VCaP (cell line): ENCODE measurements at regions not wholly inside any gene's neighbourhood (a gene's known extent, or its start where the extent isn't known, plus 50 kb on each side); places are given as distances from the start of the nearest gene placed in this dataset.

Experiments
- H3K27ac ChIP-seq: fragments of 450-650 bp; 2 replicates; pipeline ENCODE4 v1.5.1; 2017
- TF ChIP-seq, protein P1 (sequence below): fragments of 450-650 bp; conservative IDR thresholded peaks from 2 replicates; pipeline ENCODE4 v1.5.1; 2017; ENCODE audit warnings: mild to moderate bottlenecking, moderate library complexity

DNA sequence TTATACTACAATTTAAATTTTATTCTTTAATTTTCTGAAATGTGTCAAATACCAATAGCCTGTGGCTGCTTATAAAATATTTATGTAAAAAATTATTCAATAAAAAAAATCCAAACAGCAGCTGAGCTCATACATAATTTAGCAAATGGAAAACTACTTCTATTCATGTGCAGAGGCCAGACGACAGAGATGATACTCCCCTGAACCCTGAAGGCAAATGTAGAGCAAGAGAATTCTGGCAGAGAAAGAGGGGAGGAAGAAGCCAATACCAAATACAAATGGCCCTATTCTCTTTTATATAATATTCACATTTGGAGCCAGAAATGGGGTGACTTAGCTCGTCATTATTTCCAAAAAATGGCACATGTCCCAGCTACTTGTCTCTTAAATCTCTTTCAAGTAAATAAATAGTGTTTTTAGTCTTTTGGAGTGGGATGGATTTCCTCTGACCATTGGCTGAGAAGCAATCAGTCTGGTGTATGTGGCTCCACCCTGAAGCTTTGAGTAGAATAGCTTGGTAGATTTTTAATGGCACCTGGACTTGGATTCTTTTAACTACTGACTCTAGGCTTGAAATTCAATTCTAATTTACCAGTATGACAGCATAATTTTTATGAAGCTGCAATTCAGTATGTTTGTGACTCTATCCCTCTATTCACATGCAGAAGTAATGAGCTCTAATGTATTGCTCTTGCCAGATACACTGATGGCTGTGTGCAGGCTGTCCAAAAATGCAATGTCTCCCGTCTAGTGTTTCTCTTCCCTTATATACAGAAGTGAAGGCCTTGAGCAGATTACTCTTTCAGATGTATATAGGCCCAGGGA, 113.4 kb upstream of the SCAF11 start:
- no peak overlapping the region for H3K27ac ChIP-seq
- TF ChIP-seq, protein P1, sequence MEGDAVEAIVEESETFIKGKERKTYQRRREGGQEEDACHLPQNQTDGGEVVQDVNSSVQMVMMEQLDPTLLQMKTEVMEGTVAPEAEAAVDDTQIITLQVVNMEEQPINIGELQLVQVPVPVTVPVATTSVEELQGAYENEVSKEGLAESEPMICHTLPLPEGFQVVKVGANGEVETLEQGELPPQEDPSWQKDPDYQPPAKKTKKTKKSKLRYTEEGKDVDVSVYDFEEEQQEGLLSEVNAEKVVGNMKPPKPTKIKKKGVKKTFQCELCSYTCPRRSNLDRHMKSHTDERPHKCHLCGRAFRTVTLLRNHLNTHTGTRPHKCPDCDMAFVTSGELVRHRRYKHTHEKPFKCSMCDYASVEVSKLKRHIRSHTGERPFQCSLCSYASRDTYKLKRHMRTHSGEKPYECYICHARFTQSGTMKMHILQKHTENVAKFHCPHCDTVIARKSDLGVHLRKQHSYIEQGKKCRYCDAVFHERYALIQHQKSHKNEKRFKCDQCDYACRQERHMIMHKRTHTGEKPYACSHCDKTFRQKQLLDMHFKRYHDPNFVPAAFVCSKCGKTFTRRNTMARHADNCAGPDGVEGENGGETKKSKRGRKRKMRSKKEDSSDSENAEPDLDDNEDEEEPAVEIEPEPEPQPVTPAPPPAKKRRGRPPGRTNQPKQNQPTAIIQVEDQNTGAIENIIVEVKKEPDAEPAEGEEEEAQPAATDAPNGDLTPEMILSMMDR, result no peak

DNA sequence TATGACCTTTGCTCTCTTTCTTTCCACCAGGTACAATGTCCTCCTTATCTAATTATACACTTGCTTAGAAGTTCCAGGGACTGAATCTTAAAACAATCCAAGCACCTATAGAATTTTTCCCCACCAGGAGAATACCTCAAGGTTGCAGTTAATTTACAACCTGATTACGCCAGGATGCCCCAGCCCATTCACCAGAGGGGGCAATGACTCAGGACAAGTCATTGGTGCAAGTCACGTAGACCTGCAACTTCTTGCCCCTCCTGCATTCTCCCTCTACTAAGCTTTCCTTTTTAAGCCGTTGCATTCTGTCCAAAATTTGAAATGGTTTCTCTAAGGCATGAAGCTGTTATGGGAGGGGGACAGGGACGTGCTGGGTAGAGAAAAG, 111.1 kb upstream of the SCAF11 start:
- TF ChIP-seq, protein P1, result no peak
- H3K27ac ChIP-seq, result no peak overlapping the region

DNA sequence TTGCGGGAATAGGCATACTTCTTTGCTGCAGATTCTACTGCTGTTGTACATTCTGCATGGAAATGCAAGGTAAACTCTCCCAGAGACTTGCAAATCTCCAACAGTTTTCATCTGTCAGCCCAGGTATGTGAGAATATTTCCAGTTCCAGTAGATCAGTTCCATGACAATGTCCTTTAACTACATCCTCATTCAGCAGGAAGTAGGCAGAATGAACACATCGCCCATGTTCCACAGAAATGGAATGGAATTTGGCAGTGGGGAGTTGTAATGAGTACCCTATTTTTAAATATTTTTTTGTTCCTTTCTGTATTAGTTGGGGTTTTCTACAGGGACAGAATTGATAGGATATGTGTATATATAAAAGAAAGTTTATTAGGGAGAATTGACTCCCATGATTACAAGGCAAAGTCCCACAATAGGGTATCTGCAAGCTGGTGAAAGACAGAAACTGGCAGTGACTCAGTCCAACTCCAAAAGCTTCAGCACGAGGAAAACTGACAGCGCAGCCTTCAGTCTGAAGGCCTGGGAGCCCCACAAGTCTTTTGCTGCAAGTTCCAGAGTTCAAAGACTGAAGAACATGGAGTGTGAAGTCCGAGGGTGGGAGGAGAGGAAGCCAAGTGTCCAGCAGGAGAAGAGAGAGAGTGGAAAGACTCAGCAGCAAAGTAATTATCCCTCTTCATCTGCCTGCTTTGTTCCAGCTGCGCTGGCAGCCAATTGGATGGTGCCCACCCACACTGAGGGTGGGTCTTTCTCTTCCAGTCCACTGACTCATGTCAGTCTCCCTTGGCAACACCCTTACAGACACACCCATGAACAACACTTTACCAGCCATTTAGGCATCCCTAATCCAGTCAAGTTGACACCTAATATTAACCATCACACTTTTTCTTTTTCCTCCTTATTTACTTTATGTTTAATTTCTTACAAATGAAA, 110.4 kb upstream of the SCAF11 start:
- no peak overlapping the region for H3K27ac ChIP-seq

DNA sequence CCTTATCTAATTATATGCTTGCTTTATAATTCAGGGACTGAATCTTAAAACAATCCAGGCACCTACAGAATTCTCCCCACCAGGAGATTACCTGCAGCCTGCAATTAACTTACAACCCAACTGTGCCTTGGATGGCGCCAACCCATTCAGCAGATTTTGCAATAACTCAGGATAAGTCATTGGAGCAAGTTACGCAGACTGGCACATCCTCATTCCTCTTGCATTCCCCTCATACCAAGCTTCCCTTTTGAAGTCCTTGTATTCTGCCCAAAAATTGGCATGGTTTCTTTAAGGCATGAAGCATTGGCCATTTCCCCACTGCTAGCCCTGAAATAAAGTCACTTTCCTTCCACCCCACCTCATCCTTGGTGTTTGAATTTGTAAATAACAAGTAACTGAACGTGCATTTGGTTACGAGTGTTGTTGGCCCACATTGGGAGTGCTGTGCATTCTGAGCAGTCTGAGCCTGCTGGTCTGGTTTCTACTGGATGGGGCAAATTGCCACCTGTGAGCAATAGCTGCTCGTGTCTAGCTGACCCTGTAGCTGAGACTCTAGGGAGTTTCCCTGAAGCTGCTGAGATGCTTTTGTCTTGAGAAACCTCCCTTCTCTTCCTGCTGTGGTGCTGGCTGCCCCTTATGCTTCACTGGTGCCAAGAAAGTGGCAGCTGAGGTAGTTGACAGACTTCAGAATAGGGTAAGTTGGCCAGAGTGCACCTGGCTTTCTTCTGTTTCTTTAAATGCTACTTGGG, 99.2 kb upstream of the SCAF11 start:
- TF ChIP-seq, protein P1, result no peak
- no peak overlapping the region for H3K27ac ChIP-seq

More for the DNA sequence above, 110.4 kb upstream of the SCAF11 start:
- TF ChIP-seq, protein P1, result no peak

DNA sequence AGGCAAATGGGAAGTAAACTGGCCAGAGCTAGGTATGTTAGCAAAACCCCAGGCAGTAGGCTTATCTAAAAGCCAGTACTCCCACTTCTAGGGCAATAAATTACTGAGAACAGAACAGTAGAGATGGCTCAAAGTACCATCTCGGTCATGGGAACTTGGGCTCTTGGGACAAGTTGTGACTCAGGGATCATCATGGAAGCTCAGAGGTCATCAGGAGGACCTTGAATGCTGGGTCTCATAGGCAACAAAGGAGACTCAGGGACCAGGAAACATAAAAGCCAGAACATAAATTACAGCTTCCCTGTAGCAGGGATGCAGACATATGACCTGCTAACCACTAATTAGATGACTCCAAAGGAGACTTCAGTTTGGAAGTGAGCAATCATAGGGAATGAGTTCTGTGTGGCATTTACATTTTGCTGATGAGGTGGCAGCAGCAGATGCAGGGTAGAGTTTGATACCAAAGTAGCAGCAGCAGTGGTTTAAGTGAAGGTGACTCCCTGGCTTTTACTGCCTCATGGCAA, 97.6 kb upstream of the SCAF11 start:
- no peak overlapping the region for H3K27ac ChIP-seq
- TF ChIP-seq, protein P1, result no peak

DNA sequence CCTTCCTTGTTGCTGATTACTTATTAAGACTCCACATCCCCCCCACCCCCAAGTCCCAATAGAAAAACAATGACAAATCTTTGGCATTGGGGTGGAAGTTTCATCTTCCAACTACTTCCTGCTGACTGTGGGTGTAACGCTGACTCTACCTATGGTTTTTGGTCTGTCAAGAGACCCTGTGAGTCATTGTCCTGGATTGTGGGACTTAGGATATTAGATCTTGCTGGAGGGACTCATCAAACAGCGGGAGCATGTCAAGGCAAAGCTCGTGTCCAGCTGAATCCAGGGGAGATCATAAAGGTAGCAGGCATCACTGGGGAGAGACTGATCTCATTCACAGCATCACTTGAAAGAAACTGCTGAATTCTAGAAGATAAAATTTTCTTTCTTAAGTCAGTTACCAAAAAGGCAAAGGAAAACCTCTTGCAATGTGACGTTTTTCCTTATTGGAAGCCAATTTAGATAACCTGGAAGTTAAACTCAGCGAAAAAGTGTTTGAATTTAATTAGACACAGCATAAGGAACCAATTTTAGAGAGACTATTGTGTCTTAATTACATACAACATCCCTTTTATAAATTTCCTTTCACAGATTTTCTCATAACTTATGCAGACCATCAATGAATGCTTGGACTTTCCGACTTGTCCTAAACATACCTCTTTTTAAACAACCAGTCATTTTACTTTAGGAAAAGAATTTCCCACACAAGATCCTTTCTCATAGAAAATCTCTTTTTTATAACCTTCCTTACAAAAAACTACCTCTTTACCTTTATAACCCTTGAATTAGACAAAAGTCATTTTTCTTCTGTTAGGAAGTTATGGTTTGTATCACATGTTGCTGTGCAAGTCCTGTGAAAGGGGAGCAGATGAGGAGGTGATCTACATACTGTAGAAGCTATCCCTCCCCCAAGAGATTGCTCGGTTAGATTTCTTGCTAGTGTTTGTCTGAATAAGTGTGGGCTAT, 94.6 kb upstream of the SCAF11 start:
- TF ChIP-seq, protein P1, result no peak
- no peak overlapping the region for H3K27ac ChIP-seq
